Motor neuron (in vitro differentiated cells): ENCODE measurements at regions not wholly inside any gene's neighbourhood (a gene's known extent, or its start where the extent isn't known, plus 50 kb on each side); places are given as distances from the start of the nearest gene placed in this dataset.
"Not testable (repeated sequence)": the region's sequence is repeated elsewhere in the genome, so short reads cannot be mapped to it uniquely, and the experiment has no call there.

Experiments
- ATAC-seq, 8 experiments: fragments of 200-7000 bp; cut with Tn5 transposase; replicated peaks in 6 of 8; 2 replicates each; pipeline ENCODE4 v1.8.0; 2021; ENCODE audit warnings: mild to moderate bottlenecking in 8 of 8, moderate library complexity in 8 of 8
- H3K27ac ChIP-seq, 2 donors: fragments of 250-450 bp; sonication (Bioruptor Pico); 2 replicates each; pipeline ENCODE4 v1.9.0; 2021; ENCODE audit warnings: antibody characterized with exemption in 2 of 2, mild to moderate bottlenecking in 2 of 2, moderate library complexity in 1 of 2
- H3K4me1 ChIP-seq, 2 donors: fragments of 250-450 bp; sonication (Bioruptor Pico); replicated peaks in 1 of 2; 2 replicates each; pipeline ENCODE4 v1.6.1; 2021; ENCODE audit warnings: antibody characterized with exemption in 2 of 2, mild to moderate bottlenecking in 2 of 2, moderate library complexity in 1 of 2
- H3K4me3 ChIP-seq, 5 donors: fragments of 250-450 bp; sonication (Bioruptor Pico); 2 replicates each; pipeline ENCODE4 v1.9.0; 2021; ENCODE audit warnings: antibody characterized with exemption in 5 of 5, mild to moderate bottlenecking in 5 of 5, moderate library complexity in 4 of 5
- WGBS, 10 experiments: fragments of 450-650 bp; shearing (Covaris generic); methylation state at CpG; one replicate each; pipeline ENCODE4 v1.0.0; 2022; 5-methylcytosine and 5-hydroxymethylcytosine counted together
- in situ Hi-C, 9 experiments: fragments of 400-800 bp; cut with MboI; loops; one replicate each; pipeline ENCODE4 v1.15.0; 2021; ENCODE audit warnings: low sequenced_read_pairs in 9 of 9, low pct_unique_long_range_greater_than_20kb in 2 of 9; ENCODE audit not compliant: unreplicated experiment in 9 of 9

- no peak overlapping the region for H3K27ac ChIP-seq
- no peaks in the 10 kb centered on the region for H3K4me1 ChIP-seq
- WGBS, 10 experiments: 0 to 58% (median 21%) methylated on average over 1 to 3 of the region's 4 CpGs; no CpG with 5 or more reads in 2 of the 10 experiments
- no peak overlapping the region for H3K4me3 ChIP-seq
- in situ Hi-C loops: no loop called here
- peak in 1 of 8 experiments; percentile 48 for ATAC-seq
Measured at GRCh38 chr15:98069256-98069655, 108.8 kb downstream of the ARRDC4 start.

GRCh38 chr15:98070137-98070536, 109.6 kb downstream of the ARRDC4 start:
- in situ Hi-C loops: no loop called here
- no peaks in the 10 kb centered on the region for H3K4me1 ChIP-seq
- H3K27ac ChIP-seq: no peak overlapping the region
- ATAC-seq: no peak
- 0 to 100% (median 78%) methylated on average over 1 to 2 of the region's 2 CpGs; no CpG with 5 or more reads in 3 of the 10 experiments for WGBS, 10 experiments
- no peak overlapping the region for H3K4me3 ChIP-seq

GRCh38 chr15:98071786-98072185, 111.3 kb downstream of the ARRDC4 start:
- no peaks in the 10 kb centered on the region for H3K4me1 ChIP-seq
- in situ Hi-C loops: no loop called here
- H3K4me3 ChIP-seq: no peak overlapping the region
- ATAC-seq: no peak
- no peak overlapping the region for H3K27ac ChIP-seq

GRCh38 chr15:98075441-98075840, 114.9 kb downstream of the ARRDC4 start:
- no peaks in the 10 kb centered on the region for H3K4me1 ChIP-seq
- no peak overlapping the region for H3K27ac ChIP-seq
- in situ Hi-C loops: loop anchor here in 5 of 9 experiments (25.0 kb wide), 1 partner anchor 163 kb away; no protein-coding TSS in a partner anchor
- no peak for ATAC-seq
- no peak overlapping the region for H3K4me3 ChIP-seq

GRCh38 chr15:98076021-98076816, 115.7 kb downstream of the ARRDC4 start:
- ATAC-seq: peak in 7 of 8 experiments; percentile 50 to 84 (median 63)
- Histone ChIP-seq H3K4me3 (no peak overlapping the region), H3K4me1 (no peaks in the 10 kb centered on the region), H3K27ac (no peak overlapping the region)
- in situ Hi-C loops: loop anchor here in 5 of 9 experiments (25.0 kb wide), 1 partner anchor 164 kb away; no protein-coding TSS in a partner anchor
- 7 to 90% (median 80%) methylated on average over 2 to 8 of the region's 8 CpGs; no CpG with 5 or more reads in 1 of the 10 experiments for WGBS, 10 experiments

- Histone ChIP-seq H3K4me3 (no peak overlapping the region), H3K27ac (no peak overlapping the region), H3K4me1 (no peaks in the 10 kb centered on the region)
- peak; percentile 24 to 87 (median 66) for ATAC-seq
- 0 to 93% (median 60%) methylated on average over 1 to 6 of the region's 8 CpGs; no CpG with 5 or more reads in 3 of the 10 experiments for WGBS, 10 experiments
- in situ Hi-C loops: loop anchor here in 5 of 9 experiments (25.0 kb wide), 1 partner anchor 165 kb away; no protein-coding TSS in a partner anchor
Measured at GRCh38 chr15:98077186-98077585, 116.7 kb downstream of the ARRDC4 start.

GRCh38 chr15:98080791-98081190, 120.3 kb downstream of the ARRDC4 start:
- 0 to 83% (median 50%) methylated on average over 1 to 2 of the region's 2 CpGs; no CpG with 5 or more reads in 1 of the 10 experiments for WGBS, 10 experiments
- in situ Hi-C loops: loop anchor here in 7 of 9 experiments (10.0 to 25.0 kb wide), 2 partner anchors 168 to 176 kb away; no protein-coding TSS in a partner anchor

GRCh38 chr15:98083203-98083910, 122.9 kb downstream of the ARRDC4 start:
- 37 to 100% (median 80%) methylated on average over 1 to 14 of the region's 14 CpGs for WGBS, 10 experiments
- no peak overlapping the region for H3K4me3 ChIP-seq
- no peak overlapping the region for H3K27ac ChIP-seq
- in situ Hi-C loops: loop anchor here in 7 of 9 experiments (10.0 to 25.0 kb wide), 2 partner anchors 171 to 179 kb away; no protein-coding TSS in a partner anchor
- ATAC-seq: peak in 5 of 8 experiments; percentile 40 to 58 (median 53)
- peaks cover 0 to 3% of the 10 kb centered on the region in 2 donors for H3K4me1 ChIP-seq

More at GRCh38 chr15:98080791-98081190, 120.3 kb downstream of the ARRDC4 start:
- peaks cover 0 to 3% of the 10 kb centered on the region in 2 donors for H3K4me1 ChIP-seq
- no peak overlapping the region for H3K27ac ChIP-seq
- ATAC-seq: peak in 1 of 8 experiments; percentile 26
- H3K4me3 ChIP-seq: no peak overlapping the region

- in situ Hi-C loops: loop anchor here in 7 of 9 experiments (10.0 to 25.0 kb wide), 2 partner anchors 173 to 180 kb away; no protein-coding TSS in a partner anchor
- no peak overlapping the region for H3K4me3 ChIP-seq
- peak in 3 of 8 experiments; percentile 29 to 39 (median 35) for ATAC-seq
- H3K27ac ChIP-seq: no peak overlapping the region
- WGBS, 10 experiments: 0 to 16% (median 0%) methylated on average over 1 to 2 of the region's 2 CpGs; no CpG with 5 or more reads in 2 of the 10 experiments
- peaks cover 0 to 3% of the 10 kb centered on the region in 2 donors for H3K4me1 ChIP-seq
Measured at GRCh38 chr15:98085003-98085639, 124.6 kb downstream of the ARRDC4 start.

- not testable (repeated sequence) for H3K27ac ChIP-seq, H3K4me1 ChIP-seq, H3K4me3 ChIP-seq
- 63 to 100% methylated on average over 1 to 4 of the region's 35 CpGs; no CpG with 5 or more reads in 8 of the 10 experiments for WGBS, 10 experiments
- in situ Hi-C loops: loop anchor here in 7 of 9 experiments (10.0 to 25.0 kb wide), 2 partner anchors 176 to 184 kb away; no protein-coding TSS in a partner anchor
- ATAC-seq: peak; percentile 63 to 97 (median 74)
Measured at GRCh38 chr15:98088307-98088945, 127.9 kb downstream of the ARRDC4 start.

GRCh38 chr15:98089352-98089751, 128.8 kb downstream of the ARRDC4 start:
- ATAC-seq, H3K4me1 ChIP-seq, H3K4me3 ChIP-seq, H3K27ac ChIP-seq: not testable (repeated sequence)
- in situ Hi-C loops: loop anchor here in 7 of 9 experiments (10.0 to 25.0 kb wide), 2 partner anchors 177 to 185 kb away; no protein-coding TSS in a partner anchor
- no CpG with 5 or more reads among the region's 9 CpGs for WGBS, 10 experiments

GRCh38 chr15:98097986-98098385, 137.5 kb downstream of the ARRDC4 start:
- 73 to 100% (median 96%) methylated on average over 1 to 2 of the region's 2 CpGs; no CpG with 5 or more reads in 2 of the 10 experiments for WGBS, 10 experiments
- not testable (repeated sequence) for H3K4me1 ChIP-seq, H3K27ac ChIP-seq, H3K4me3 ChIP-seq, ATAC-seq
- in situ Hi-C loops: loop anchor here in 5 of 9 experiments (25.0 kb wide), 1 partner anchor 186 kb away; no protein-coding TSS in a partner anchor
